SH-SY5Y (cell line): ENCODE measurements at regions not wholly inside any gene's neighbourhood (a gene's known extent, or its start where the extent isn't known, plus 50 kb on each side); places are given as distances from the start of the nearest gene placed in this dataset.

Experiments used
- GATA2 ChIP-seq: IDR thresholded peaks from 2 replicates; pipeline ENCODE4 v1.6.1; 2011; ENCODE audit warnings: mild to moderate bottlenecking, low read depth, low read length
- GATA3 ChIP-seq: IDR thresholded peaks from 2 replicates; pipeline ENCODE4 v1.6.1; 2011; ENCODE audit warnings: low read depth, mild to moderate bottlenecking, low read length, moderate library complexity

DNA sequence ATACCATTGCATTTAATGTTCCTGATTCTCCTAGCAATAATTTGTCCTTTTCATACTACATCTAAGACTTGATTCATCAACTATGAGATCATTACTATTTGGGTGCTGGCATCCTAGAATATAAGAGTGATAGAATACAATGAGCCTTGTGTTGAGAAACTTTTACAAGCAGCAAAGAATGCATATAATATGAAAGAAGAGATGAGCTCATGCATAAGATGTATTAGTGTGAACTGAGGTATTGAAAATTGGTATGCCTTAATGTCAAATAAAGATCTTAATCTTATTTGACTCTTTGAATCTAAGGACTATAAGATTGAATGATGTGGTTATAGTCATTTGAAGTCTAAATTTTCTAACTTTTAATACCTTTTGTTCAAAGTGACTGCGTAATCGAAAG is 220.0 kb upstream of the ARHGEF26 start:
- TF ChIP-seq GATA3 (no peak), GATA2 (no peak)
